ENCODE measurements at regions not wholly inside any gene's neighbourhood (a gene's known extent, or its start where the extent isn't known, plus 50 kb on each side); places are given as distances from the start of the nearest gene placed in this dataset.

DNA sequence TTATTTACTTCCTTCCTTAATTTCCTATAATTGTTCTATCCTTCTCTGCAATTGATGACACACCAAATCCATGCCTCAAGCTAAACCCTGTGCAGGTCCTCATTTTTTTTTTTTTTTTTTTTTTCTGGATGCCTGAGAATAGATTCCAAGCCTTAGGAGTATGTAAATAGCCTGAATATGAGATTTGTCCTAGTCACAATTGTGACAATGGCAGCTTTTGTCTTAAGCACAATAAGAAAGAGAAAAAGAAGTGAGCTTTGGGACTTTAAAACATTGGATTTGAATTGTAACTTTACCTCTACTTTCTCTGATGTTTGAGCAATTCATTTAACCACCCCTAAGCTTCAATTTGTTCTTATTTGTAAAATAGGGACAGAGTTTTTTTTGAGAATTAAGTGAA is 280.5 kb downstream of the TUSC1 start:
- Histone ChIP-seq H3K27ac (ENCODE audit: low read depth, low read length) (peak overlapping the region; percentile 80), H3K36me3 (ENCODE audit: control insufficient read depth, insufficient read depth, low read length) (peaks cover 7% of the 10 kb centered on the region; the same call in 1 of the 2 replicates), H3K27me3 (ENCODE audit: control insufficient read depth, insufficient read depth, low read length) (no peaks in the 10 kb centered on the region), H3K9me3 (ENCODE audit: control insufficient read depth, insufficient read depth, low read depth, low read length) (peaks cover 12% of the 10 kb centered on the region), H3K4me3 (ENCODE audit: low read depth, low read length) (no peak overlapping the region), H3K9ac (ENCODE audit: low read length) (no peak overlapping the region), H3K4me1 (ENCODE audit: control insufficient read depth, insufficient read depth, low read length) (peaks cover 20% of the 10 kb centered on the region; the same call in 1 of the 2 replicates)

DNA sequence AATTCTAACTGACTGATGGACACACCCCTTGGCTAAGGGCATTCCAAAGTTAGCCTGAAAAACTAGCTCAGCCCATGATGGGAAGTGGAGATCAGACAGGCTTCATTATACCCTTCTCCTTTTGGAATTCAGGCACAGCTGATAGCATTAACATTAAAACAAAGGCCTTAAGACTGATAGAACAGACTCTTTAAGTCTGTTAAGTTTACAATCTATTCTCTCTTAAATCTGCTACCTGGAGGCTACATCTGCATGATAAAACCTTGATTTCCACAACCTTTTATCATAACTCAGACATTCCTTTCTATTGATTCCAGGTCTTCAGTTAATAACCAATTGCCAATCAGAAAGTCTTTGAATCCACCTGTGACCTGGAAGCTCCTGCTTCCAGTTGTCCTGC is 281.4 kb downstream of the TUSC1 start:
- no peaks in the 10 kb centered on the region for H3K27me3 ChIP-seq (ENCODE audit: control insufficient read depth, insufficient read depth, low read length)
- H3K27ac ChIP-seq (ENCODE audit: low read depth, low read length) = peak overlapping the region; percentile 84
- H3K9ac ChIP-seq (ENCODE audit: low read length) = no peak overlapping the region
- H3K4me3 ChIP-seq (ENCODE audit: low read depth, low read length) = no peak overlapping the region
- peaks cover 20% of the 10 kb centered on the region; the same call in 1 of the 2 replicates for H3K4me1 ChIP-seq (ENCODE audit: control insufficient read depth, insufficient read depth, low read length)
- peaks cover 12% of the 10 kb centered on the region for H3K9me3 ChIP-seq (ENCODE audit: control insufficient read depth, insufficient read depth, low read depth, low read length)
- peaks cover 7% of the 10 kb centered on the region; the same call in 1 of the 2 replicates for H3K36me3 ChIP-seq (ENCODE audit: control insufficient read depth, insufficient read depth, low read length)

DNA sequence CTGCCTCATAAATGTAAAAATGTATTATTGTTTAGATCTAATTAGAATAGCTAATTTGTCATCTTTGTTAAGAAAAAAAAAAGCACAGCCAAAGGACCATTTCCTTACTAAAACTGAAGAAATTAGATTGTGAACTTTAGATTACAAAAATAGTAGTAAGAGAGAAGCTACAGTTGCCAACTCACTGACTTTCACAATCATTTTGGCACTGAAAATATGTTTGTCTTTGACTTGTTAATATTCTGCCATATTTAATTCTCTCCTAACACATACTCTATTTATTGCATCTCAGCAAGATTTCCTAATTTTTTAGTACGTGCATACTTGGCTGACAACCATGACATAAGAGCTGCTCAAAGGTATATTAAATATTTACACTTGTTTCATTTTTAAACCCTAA is 297.1 kb downstream of the TUSC1 start:
- Histone ChIP-seq H3K36me3 (ENCODE audit: control insufficient read depth, insufficient read depth, low read length) (no peaks in the 10 kb centered on the region), H3K27me3 (ENCODE audit: control insufficient read depth, insufficient read depth, low read length) (no peaks in the 10 kb centered on the region), H3K9me3 (ENCODE audit: control insufficient read depth, insufficient read depth, low read depth, low read length) (no peaks in the 10 kb centered on the region), H3K9ac (ENCODE audit: low read length) (no peak overlapping the region), H3K27ac (ENCODE audit: low read depth, low read length) (no peak overlapping the region), H3K4me3 (ENCODE audit: low read depth, low read length) (no peak overlapping the region), H3K4me1 (ENCODE audit: control insufficient read depth, insufficient read depth, low read length) (no peaks in the 10 kb centered on the region)

DNA sequence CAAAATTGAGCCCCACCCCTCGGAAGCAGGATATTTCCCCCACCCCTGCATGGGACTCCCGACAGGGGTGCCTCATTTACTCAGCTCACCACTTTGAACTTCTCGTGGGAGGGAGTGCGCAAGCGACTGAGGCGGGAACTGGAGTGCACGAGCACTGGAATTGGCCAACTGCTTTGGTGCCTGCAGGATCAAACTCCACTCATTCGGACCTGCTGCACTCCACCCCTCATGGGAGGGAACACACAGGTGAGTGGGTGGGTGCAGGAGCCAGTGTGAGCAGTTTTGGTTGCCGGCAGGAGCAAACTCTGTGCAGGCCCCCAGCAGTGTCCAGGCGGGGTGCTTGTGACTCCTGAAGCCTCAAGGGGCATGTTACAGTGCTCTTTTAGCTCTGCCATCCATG is 301.2 kb downstream of the TUSC1 start:
- Histone ChIP-seq H3K9me3 (ENCODE audit: control insufficient read depth, insufficient read depth, low read depth, low read length) (no peaks in the 10 kb centered on the region), H3K36me3 (ENCODE audit: control insufficient read depth, insufficient read depth, low read length) (no peaks in the 10 kb centered on the region), H3K27ac (ENCODE audit: low read depth, low read length) (no peak overlapping the region), H3K4me3 (ENCODE audit: low read depth, low read length) (no peak overlapping the region), H3K27me3 (ENCODE audit: control insufficient read depth, insufficient read depth, low read length) (no peaks in the 10 kb centered on the region), H3K9ac (ENCODE audit: low read length) (no peak overlapping the region), H3K4me1 (ENCODE audit: control insufficient read depth, insufficient read depth, low read length) (no peaks in the 10 kb centered on the region)

DNA sequence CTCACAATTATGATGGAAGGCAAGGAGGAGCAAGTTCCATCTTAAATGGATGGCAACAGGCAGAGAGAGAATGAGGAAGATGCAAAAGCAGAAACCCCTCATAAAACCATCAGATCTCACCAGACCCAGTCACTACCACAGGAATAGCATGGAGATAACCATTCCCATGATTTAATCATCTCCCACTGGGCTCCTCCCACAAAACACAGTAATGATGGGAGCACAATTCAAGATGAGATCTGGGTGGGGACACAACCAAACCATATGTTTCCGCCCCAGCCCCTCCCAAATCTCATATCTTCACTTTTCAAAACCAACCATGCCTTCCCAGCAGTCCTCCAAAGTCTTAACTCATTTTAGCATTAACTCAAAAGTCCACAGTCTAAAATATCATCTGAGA is 304.0 kb downstream of the TUSC1 start:
- Histone ChIP-seq H3K27ac (ENCODE audit: low read depth, low read length) (no peak overlapping the region), H3K4me1 (ENCODE audit: control insufficient read depth, insufficient read depth, low read length) (no peaks in the 10 kb centered on the region), H3K9ac (ENCODE audit: low read length) (no peak overlapping the region), H3K27me3 (ENCODE audit: control insufficient read depth, insufficient read depth, low read length) (no peaks in the 10 kb centered on the region), H3K4me3 (ENCODE audit: low read depth, low read length) (no peak overlapping the region), H3K36me3 (ENCODE audit: control insufficient read depth, insufficient read depth, low read length) (no peaks in the 10 kb centered on the region), H3K9me3 (ENCODE audit: control insufficient read depth, insufficient read depth, low read depth, low read length) (no peaks in the 10 kb centered on the region)

DNA sequence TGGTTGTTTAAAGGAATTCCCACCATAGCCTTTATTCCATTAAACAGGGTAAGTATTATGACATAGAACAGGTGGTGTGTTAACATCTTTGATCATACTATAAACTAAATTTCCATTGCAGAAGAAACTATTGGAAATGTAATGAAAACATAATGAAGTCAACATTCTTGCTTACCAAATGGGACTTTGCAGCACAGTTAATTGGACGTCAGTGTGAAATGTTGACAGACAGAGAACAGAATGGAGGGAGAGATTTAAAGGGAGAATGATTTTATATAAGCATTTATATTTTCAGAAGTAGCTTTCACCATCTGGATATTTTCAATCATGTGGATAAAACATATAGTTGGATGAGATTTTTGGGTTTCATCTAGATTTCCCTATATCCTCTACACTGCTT is 311.3 kb downstream of the TUSC1 start:
- H3K27ac ChIP-seq (ENCODE audit: low read depth, low read length) = no peak overlapping the region
- no peaks in the 10 kb centered on the region for H3K9me3 ChIP-seq (ENCODE audit: control insufficient read depth, insufficient read depth, low read depth, low read length)
- no peaks in the 10 kb centered on the region for H3K36me3 ChIP-seq (ENCODE audit: control insufficient read depth, insufficient read depth, low read length)
- H3K4me3 ChIP-seq (ENCODE audit: low read depth, low read length) = no peak overlapping the region
- H3K9ac ChIP-seq (ENCODE audit: low read length) = no peak overlapping the region
- no peaks in the 10 kb centered on the region for H3K4me1 ChIP-seq (ENCODE audit: control insufficient read depth, insufficient read depth, low read length)
- H3K27me3 ChIP-seq (ENCODE audit: control insufficient read depth, insufficient read depth, low read length) = no peaks in the 10 kb centered on the region

DNA sequence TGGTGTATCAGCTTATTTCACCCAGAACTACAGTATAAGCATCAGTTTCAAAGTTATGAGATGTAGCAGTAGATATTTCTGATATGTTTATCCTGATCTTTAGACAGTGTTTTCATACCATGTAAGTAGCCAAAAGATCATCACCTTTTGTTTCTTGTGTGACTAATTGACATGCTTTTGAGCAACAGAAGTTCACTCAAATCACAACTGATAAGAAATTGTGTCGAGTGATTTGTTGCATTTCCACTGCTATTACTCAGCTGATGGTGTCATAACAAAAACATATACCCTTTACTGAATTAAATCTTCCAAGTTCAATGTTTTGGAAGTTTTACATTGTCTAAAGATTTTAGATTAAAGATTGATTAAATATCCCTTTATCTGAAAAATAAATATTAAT is 324.5 kb downstream of the TUSC1 start:
- Histone ChIP-seq H3K9ac (ENCODE audit: low read length) (no peak overlapping the region), H3K4me1 (ENCODE audit: control insufficient read depth, insufficient read depth, low read length) (no peaks in the 10 kb centered on the region), H3K27ac (ENCODE audit: low read depth, low read length) (no peak overlapping the region), H3K4me3 (ENCODE audit: low read depth, low read length) (no peak overlapping the region), H3K9me3 (ENCODE audit: control insufficient read depth, insufficient read depth, low read depth, low read length) (peaks cover 16% of the 10 kb centered on the region), H3K27me3 (ENCODE audit: control insufficient read depth, insufficient read depth, low read length) (no peaks in the 10 kb centered on the region), H3K36me3 (ENCODE audit: control insufficient read depth, insufficient read depth, low read length) (no peaks in the 10 kb centered on the region)

DNA sequence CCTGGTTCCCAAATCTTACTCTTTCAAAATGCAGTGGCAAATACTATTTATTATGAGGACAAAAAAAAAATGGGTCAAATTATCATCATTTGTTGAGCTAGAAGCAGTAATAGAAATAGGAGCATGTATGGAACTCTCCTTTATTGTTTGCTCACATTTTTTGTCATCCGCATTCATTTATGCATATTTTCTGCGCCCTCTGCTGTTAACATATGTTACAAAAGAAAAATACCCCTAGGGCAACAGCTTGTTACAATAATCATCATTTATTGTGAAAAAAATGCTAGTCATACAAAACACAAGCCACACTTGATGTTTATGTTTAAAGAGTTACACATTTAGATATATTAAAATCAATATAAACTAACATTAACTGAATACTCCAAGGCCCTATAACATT is 328.2 kb downstream of the TUSC1 start:
- Histone ChIP-seq H3K4me3 (ENCODE audit: low read depth, low read length) (no peak overlapping the region), H3K4me1 (ENCODE audit: control insufficient read depth, insufficient read depth, low read length) (no peaks in the 10 kb centered on the region), H3K9me3 (ENCODE audit: control insufficient read depth, insufficient read depth, low read depth, low read length) (no peaks in the 10 kb centered on the region), H3K9ac (ENCODE audit: low read length) (no peak overlapping the region), H3K27ac (ENCODE audit: low read depth, low read length) (no peak overlapping the region), H3K36me3 (ENCODE audit: control insufficient read depth, insufficient read depth, low read length) (no peaks in the 10 kb centered on the region), H3K27me3 (ENCODE audit: control insufficient read depth, insufficient read depth, low read length) (no peaks in the 10 kb centered on the region)

DNA sequence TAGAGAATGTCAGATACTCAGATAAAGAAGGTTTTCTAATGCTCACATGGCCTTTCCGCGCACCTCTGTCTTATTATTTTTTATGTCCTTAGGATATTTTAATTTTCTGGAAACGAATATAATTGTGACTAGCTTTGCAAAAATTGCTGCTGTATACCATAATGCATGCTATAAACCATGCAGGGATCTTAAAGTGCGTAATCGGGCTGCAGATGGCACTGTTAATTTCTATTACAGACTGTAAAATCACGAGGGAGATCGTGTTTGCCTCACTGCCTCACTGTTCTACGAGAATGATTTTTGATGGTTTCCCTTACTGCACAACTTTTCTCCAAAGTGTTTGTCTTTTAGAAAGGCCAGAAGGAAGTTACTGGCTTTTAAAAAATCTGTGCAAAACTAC is 356.1 kb downstream of the TUSC1 start:
- Histone ChIP-seq H3K27me3 (ENCODE audit: control insufficient read depth, insufficient read depth, low read length) (no peaks in the 10 kb centered on the region), H3K36me3 (ENCODE audit: control insufficient read depth, insufficient read depth, low read length) (no peaks in the 10 kb centered on the region), H3K9ac (ENCODE audit: low read length) (no peak overlapping the region), H3K4me3 (ENCODE audit: low read depth, low read length) (no peak overlapping the region), H3K27ac (ENCODE audit: low read depth, low read length) (no peak overlapping the region), H3K4me1 (ENCODE audit: control insufficient read depth, insufficient read depth, low read length) (0 out of 2 replicates have a peak, but pooled peaks cover 3% of the 10 kb centered on the region), H3K9me3 (ENCODE audit: control insufficient read depth, insufficient read depth, low read depth, low read length) (no peaks in the 10 kb centered on the region)

DNA sequence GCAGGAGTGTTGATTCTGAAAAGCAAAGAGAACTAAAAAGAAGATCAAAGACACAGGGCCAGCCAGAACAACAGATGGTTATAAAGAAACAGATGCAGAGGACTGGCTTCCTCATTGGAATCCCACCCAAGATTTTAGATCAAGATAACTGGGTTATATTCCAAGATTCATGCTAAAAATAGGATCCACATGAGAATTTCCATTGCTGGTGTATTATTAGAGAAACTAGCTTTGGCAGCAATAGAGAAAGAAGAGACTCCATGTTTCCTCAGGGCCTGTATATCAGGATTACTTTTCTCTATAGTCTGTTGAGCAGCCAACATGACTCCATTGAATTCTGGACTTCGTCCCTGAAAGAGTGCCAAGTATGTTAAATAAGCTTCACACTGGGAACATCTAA is 367.3 kb downstream of the TUSC1 start:
- H3K4me1 ChIP-seq (ENCODE audit: control insufficient read depth, insufficient read depth, low read length) = no peaks in the 10 kb centered on the region
- no peaks in the 10 kb centered on the region for H3K9me3 ChIP-seq (ENCODE audit: control insufficient read depth, insufficient read depth, low read depth, low read length)
- H3K36me3 ChIP-seq (ENCODE audit: control insufficient read depth, insufficient read depth, low read length) = no peaks in the 10 kb centered on the region
- H3K27me3 ChIP-seq (ENCODE audit: control insufficient read depth, insufficient read depth, low read length) = no peaks in the 10 kb centered on the region
- no peak overlapping the region for H3K27ac ChIP-seq (ENCODE audit: low read depth, low read length)
- H3K4me3 ChIP-seq (ENCODE audit: low read depth, low read length) = no peak overlapping the region
- no peak overlapping the region for H3K9ac ChIP-seq (ENCODE audit: low read length)

DNA sequence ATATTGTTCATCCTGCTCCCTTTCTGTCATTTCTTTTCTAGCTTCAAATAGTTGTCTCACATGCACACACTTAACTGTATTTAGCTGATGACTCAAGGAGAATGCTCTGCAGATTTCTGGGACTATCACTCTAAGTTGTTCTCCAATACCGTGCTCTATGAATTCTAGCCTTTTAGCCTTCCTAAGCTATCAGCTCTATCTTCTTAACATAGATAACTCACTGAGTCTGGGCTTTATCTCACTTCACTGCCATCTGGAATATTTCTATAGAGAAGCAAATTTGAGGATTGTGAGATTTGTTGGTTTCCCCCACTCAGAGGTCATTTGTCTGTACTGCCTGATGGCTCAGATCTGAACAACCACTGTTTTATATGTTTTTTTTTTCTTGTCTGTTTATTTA is 369.7 kb downstream of the TUSC1 start:
- Histone ChIP-seq H3K27ac (ENCODE audit: low read depth, low read length) (no peak overlapping the region), H3K4me1 (ENCODE audit: control insufficient read depth, insufficient read depth, low read length) (no peaks in the 10 kb centered on the region), H3K4me3 (ENCODE audit: low read depth, low read length) (no peak overlapping the region), H3K9ac (ENCODE audit: low read length) (no peak overlapping the region), H3K27me3 (ENCODE audit: control insufficient read depth, insufficient read depth, low read length) (no peaks in the 10 kb centered on the region), H3K9me3 (ENCODE audit: control insufficient read depth, insufficient read depth, low read depth, low read length) (no peaks in the 10 kb centered on the region), H3K36me3 (ENCODE audit: control insufficient read depth, insufficient read depth, low read length) (no peaks in the 10 kb centered on the region)

DNA sequence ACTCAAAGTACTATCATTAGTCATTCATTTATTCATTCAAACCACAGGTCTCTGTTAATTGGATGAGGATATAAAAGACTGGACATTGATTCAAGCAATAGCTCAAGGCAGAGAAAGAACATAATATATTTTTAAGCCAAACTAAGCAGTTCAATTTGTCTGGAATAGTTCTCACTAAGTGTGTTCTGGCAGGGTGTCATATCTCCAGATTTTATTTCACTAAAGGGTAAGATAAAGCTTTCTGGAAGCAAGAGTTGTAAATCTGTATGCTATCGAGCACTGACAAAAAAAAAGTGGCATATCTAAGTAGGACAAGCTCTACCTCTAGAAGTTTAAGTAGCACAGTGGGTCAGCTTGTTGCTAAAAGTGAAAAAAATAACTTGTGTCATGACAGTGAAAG is 375.6 kb downstream of the TUSC1 start:
- H3K9ac ChIP-seq (ENCODE audit: low read length) = no peak overlapping the region
- no peaks in the 10 kb centered on the region for H3K9me3 ChIP-seq (ENCODE audit: control insufficient read depth, insufficient read depth, low read depth, low read length)
- H3K27ac ChIP-seq (ENCODE audit: low read depth, low read length) = no peak overlapping the region
- no peaks in the 10 kb centered on the region for H3K36me3 ChIP-seq (ENCODE audit: control insufficient read depth, insufficient read depth, low read length)
- H3K4me3 ChIP-seq (ENCODE audit: low read depth, low read length) = no peak overlapping the region
- H3K4me1 ChIP-seq (ENCODE audit: control insufficient read depth, insufficient read depth, low read length) = no peaks in the 10 kb centered on the region
- H3K27me3 ChIP-seq (ENCODE audit: control insufficient read depth, insufficient read depth, low read length) = no peaks in the 10 kb centered on the region
